GM19468 (cell line): ENCODE measurements at regions not wholly inside any gene's neighbourhood (a gene's known extent, or its start where the extent isn't known, plus 50 kb on each side); places are given as distances from the start of the nearest gene placed in this dataset.

ENCODE experiments used
- ATAC-seq: cut with Tn5 transposase; IDR thresholded peaks from one replicate; pipeline ENCODE4 v1.9.1; 2021; ENCODE audit warnings: mild to moderate bottlenecking, moderate library complexity, moderate number of reproducible peaks; ENCODE audit not compliant: unreplicated experiment; ENCODE audit errors: extremely low read depth

DNA sequence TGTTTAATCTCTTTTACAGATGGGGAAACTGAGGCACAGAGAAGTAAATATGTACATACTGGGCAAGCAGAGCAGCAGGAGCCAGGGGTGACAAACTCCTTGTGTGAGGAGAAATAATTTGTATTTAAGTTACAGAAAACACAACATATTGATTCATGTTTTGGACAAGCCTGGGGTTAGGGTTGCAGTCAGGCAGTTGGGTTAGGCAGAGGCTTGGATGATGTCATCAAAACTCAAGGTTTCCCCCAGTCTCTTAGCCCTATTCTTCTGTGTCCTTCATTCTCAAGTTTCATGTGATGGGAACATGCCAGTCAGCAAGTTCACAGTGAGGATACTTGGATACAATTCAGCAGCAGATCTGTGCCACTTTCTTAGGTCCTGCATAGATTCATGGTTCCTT lies 181.4 kb downstream of the CXCL12 start:
- ATAC-seq, result no peak

- ATAC-seq, result no peak
Observed at GRCh38 chr10:44202952-44203351, 181.9 kb downstream of the CXCL12 start.

DNA sequence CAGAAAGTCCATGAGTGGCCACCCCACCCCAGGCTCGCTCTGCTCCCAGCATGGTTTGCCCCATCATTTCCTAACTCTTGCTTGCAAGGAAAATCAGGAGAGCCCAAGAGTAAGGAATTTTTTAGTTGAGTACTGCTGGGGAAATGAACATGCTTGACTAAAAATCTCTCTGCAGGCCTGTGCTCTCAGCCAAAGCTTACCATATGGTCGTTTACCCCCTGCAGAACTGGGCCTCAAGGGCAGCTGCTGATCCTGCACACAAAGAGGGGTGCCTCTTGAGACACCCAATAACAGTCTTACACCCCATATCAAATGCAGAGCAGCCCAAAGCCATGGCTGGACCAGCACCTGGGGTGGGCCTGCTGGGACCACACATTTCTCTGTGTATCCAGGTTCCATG lies 183.2 kb downstream of the CXCL12 start:
- ATAC-seq, result no peak

DNA sequence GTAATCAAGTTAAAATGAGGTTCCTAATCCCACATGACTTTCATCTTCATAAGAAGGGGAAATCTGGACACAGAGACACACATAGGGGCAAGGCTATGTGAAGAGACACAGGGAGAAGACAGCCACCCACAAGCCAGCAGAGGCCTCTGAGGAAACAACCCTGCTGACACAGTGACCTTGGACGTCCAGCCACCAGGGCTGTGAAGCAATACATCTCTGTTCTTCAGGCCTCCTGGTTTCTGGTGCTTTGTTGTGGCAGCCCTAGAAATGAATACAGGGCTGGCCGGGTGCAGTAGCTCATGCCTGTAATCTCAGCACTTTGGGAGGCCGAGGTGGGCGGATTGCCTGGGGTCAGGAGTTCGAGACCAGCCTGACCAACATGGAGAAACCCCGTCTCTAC lies 183.9 kb downstream of the CXCL12 start:
- ATAC-seq, result no peak

DNA sequence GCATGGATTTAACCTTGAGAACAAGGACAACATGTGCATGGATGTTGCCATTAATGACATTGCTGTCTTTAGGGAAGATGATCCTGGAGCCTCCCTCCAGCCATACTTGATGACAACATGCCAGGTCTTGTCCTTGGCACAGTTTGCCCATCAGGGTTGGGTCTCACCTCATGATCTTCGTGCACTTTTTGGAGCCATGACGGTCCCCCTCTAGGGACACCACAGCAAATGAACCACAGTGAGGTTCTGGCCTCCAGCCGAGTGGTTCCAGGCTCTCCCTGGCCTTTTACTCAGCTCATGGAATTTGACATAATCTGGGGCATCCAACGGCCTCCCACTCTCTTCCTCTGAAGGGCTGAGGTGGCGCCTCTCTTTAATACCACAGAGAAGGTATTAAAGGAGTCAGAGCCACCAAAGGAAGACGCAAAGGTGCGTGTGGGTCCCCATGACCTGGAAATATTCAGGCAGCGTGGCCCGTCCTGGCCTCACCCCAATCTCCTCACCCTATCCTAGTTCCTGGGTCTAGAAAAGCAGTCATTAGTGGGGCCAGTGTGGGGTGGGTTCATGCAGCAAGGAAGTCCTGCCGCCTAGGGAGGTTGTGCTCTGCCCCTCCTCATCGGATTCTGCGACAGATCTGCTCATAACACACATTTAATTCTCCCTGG lies 184.8 kb downstream of the CXCL12 start:
- no peak for ATAC-seq

DNA sequence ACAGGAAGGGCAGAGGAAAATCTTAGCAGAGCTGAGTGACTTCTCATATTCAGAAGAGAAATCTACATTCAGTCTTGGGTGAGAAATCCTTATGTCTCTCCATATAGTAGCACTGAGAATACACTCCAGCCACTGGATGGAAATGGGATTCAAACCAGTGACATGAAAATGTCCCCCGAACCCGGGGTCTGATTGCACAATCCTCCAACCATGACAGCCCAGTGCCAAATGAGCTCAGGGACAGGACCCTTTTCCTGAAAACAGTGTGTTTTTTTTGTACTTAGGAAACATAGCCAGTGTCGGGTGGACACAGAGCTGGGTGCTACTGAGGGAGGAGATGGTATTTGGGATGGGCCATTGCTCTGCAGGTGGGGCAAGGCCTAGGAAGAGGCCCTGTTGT lies 185.6 kb downstream of the CXCL12 start:
- no peak for ATAC-seq

- no peak for ATAC-seq
Observed at GRCh38 chr10:44198780-44199097, 186.2 kb downstream of the CXCL12 start.

GRCh38 chr10:44198096-44198779 lies 186.7 kb downstream of the CXCL12 start:
- no peak for ATAC-seq

- ATAC-seq, result no peak
Observed at GRCh38 chr10:44197646-44198045, 187.3 kb downstream of the CXCL12 start.

DNA sequence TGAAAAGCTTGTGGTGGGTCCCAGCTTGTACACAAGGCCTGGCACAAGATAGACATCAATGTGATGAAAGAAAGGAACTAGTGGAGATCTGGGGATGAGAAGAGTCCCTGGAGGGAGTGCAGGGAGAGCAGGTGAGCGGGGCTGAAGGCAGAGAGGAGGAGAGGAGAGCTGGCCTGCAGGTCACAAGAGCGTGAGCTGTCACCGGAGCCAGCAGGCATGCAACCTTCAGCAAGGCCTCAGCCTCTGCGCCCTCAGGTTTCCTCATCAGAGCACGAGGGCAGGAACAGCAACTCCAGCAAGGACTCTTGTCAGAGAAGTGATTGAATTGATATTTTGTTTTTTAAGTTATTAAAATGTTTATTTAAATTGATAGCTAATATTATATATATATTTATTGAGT lies 188.6 kb downstream of the CXCL12 start:
- ATAC-seq, result no peak

DNA sequence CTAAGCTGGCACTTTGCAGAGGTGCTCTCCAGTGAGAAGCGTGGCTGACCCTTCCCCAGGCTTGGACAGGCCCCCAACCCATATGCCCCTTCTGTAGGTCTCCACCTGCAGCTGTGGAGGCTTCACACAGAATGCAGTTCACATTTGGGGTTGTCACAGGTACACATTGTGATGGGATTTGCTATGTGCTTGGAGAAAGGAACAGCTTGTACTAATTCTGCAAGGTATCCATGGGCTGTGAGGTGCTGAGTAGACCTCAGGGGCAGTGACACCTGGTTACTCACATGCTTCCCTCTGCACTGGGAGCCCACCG lies 188.9 kb downstream of the CXCL12 start:
- ATAC-seq, result no peak

DNA sequence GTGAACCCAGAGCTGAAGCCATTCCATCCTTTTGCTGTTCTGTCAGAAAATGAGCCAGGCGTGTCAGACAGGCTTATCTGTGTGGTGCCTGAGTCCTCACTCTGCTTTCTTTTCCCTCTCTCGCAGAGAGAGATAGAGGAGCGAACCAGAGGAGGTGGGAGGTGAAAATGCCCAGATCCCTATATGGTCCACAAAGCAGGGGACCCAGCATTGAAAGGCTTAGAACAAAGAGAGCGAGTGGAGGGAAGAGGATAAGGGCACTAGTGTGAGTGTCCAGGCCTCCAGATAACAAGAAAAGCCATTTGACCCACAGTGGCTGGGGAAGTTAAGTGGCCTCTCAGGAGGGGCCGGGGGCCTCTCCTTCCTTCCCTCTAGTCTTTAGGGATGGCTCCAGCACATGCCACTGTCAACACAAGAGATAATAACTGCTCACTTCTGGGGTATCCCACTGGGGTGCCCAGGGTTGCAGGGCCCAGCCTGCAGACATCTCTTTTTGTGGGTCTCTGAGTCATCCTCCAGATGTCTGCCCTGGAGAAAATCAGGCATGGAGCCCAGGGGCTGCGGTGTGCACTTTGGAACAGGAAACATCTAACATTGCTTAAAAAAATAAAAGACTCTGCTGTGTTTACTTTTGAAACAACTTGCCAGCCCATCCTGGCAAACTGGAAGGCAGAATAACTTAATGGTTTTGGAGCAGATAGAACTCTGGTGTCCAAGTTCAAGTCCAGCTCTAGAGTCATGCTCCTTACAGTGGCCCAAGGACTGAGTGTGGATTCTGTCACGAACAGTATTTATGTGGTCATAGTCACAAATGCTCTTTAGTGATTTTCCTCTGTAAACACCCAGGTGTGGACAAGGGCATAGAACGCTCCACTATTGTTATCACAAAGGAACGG lies 189.5 kb downstream of the CXCL12 start:
- ATAC-seq, result no peak

GRCh38 chr10:44194435-44194834 lies 190.5 kb downstream of the CXCL12 start:
- no peak for ATAC-seq

DNA sequence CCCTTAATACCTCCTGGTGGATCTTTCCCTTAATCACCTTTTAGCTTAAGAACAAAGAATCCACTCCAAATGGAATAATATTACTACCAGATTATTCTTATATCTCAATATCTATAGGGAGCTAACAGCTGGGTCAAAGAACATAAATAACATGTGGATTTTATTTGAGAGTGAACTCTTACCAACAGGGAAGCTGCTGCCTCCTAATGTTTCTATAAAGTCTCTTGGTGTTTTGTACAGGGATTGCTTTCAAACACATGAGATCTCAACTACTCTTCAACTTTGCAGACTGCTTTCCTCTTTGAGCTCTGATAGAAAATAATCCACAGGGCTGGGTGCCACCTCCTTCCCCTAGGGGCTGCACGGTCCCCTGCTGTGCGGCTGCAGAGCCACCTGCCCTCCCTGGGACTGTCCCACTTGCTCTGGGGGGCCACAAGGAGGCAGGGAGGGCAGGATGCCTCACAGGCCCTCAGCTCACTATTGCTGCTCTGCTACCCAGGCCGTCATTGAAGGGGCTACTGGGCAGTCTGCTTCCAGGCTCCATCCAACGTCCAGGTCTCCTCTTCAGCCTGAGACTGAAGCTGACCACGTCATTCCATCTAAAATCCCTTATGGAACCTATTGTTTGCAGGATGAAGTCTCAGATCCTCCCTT lies 191.2 kb downstream of the CXCL12 start:
- ATAC-seq, result no peak

DNA sequence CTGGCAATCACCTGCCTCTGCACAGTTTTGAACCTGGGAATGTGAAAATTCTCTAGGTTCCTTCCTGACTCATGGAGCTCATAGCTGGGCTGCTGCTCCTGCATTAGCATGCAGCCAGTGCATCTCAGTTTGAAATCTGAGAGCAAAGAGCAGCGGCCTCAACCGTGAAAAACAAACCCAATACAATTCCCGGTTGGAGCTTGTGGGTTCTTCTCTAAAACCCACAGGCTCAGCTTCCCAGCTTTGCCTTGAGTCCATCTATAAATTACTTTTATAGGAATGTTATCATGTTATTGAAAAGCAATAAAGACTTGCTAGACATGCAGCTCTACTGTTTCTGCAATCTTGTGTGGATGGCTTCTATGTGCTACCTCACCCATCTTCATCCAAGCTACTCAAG lies 191.7 kb downstream of the CXCL12 start:
- ATAC-seq, result no peak

- no peak for ATAC-seq
Observed at GRCh38 chr10:44192435-44192834, 192.5 kb downstream of the CXCL12 start.

DNA sequence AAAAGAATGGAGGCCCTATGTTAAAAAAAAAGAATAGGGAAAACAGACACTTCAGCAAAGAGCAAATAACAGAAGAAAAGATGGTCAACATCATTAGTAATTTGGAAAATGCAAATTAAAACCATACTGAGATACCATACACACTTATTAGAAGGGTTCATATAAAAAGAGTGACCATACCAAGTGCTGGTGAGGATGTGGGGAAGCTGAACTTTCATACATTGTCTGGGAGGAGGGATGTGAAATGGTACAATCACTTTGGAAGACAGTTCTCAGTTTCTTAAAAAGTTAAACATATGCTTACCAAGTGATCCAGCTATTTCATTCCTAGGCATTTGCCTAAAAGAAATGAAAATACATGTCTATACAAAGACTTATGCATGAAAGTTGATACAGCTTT lies 194.4 kb downstream of the CXCL12 start:
- no peak for ATAC-seq

GRCh38 chr10:44186821-44187220 lies 198.1 kb downstream of the CXCL12 start:
- no peak for ATAC-seq

DNA sequence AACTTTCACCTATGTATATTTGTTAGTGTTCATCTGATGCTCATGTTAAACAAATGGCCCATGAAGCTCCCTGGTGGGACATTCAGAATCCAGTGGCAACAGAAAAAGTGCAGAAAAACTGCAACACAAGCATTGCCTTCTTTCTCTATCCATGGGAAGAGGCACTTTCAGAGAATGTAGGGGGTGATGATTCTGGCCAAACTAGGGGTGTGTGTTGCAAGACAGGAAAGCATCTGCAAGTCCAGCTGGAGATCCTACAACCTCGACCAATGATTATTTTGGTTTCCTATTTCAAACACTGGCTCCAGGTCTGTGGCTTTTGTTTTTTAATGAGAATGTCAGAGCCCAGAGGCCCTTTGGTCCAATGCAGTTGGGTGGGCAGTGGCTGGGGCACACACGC lies 198.7 kb downstream of the CXCL12 start:
- no peak for ATAC-seq

GRCh38 chr10:44185315-44185666 lies 199.6 kb downstream of the CXCL12 start:
- no peak for ATAC-seq
